Thoracic aorta (tissue), 2 donors: ENCODE measurements at regions not wholly inside any gene's neighbourhood (a gene's known extent, or its start where the extent isn't known, plus 50 kb on each side); places are given as distances from the start of the nearest gene placed in this dataset.

Source experiments
- ATAC-seq: fragments of 150-250 bp; one replicate; pipeline ENCODE4 v1.8.0; 2017; ENCODE audit warnings: low read depth; ENCODE audit not compliant: insufficient number of reproducible peaks, low FRiP score
- DNase-seq: peaks from one replicate; pipeline ENCODE4 v3.0.0-alpha.2; 2020; ENCODE audit warnings: low spot score
- H3K27ac ChIP-seq, 2 donors: fragments of 200-600 bp; sonication (generic); 1 replicate in 1 of 2; 2 replicates in 1 of 2; pipeline ENCODE4 v1.5.1; 2016; ENCODE audit warnings: mild to moderate bottlenecking in 2 of 2, moderate library complexity in 2 of 2
- H3K27me3 ChIP-seq: fragments of 200-600 bp; sonication (generic); replicated peaks from 2 replicates; pipeline ENCODE4 v1.6.0; 2016; ENCODE audit warnings: mild to moderate bottlenecking; ENCODE audit not compliant: insufficient read depth
- H3K36me3 ChIP-seq: fragments of 200-600 bp; sonication (generic); one replicate; pipeline ENCODE4 v1.5.1; 2016
- H3K4me1 ChIP-seq, 2 donors: fragments of 200-600 bp; sonication (generic); 1 replicate in 1 of 2; 2 replicates in 1 of 2; pipeline versions ENCODE4 v1.5.1 to v1.6.0; 2016; ENCODE audit warnings: low read depth in 2 of 2, mild to moderate bottlenecking in 1 of 2; ENCODE audit not compliant: control insufficient read depth in 1 of 2
- H3K4me3 ChIP-seq: fragments of 200-600 bp; sonication (generic); 2 replicates; pipeline ENCODE4 v1.5.1; 2016; ENCODE audit warnings: mild to moderate bottlenecking
- H3K9me3 ChIP-seq: fragments of 200-600 bp; sonication (generic); 2 replicates; pipeline ENCODE4 v1.5.1; 2016
- TF ChIP-seq, protein P1 (sequence below): fragments of 200-600 bp; sonication (generic); IDR thresholded peaks from one replicate; pipeline ENCODE4 v1.5.1; 2019; ENCODE audit warnings: antibody characterized with exemption

DNA sequence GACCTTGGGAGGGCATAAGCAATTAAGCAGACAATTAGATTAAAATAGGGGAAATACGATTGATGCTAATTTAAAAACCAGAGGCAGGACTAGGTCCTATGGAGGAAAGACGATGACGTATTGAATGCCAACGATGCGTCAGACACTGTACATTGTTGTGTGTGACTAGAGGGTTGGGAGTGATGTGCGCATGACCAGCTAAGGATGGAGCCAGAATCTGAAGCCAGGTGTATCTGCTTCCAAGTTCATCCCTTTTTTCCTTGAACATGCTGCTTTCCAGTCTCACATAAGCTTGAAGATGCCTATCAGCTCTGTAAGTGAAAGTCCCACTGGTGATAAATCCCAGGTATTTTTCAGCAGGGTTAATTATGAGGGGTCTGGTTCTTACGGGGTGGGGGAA is 576.2 kb downstream of the MATN1 start:
- Histone ChIP-seq H3K4me3 (no peak overlapping the region), H3K27me3 (no peaks in the 10 kb centered on the region), H3K9me3 (peaks cover 3% of the 10 kb centered on the region), H3K27ac (no peak overlapping the region), H3K36me3 (no peaks in the 10 kb centered on the region), H3K4me1 (no peaks in the 10 kb centered on the region)
- TF ChIP-seq, protein P1, sequence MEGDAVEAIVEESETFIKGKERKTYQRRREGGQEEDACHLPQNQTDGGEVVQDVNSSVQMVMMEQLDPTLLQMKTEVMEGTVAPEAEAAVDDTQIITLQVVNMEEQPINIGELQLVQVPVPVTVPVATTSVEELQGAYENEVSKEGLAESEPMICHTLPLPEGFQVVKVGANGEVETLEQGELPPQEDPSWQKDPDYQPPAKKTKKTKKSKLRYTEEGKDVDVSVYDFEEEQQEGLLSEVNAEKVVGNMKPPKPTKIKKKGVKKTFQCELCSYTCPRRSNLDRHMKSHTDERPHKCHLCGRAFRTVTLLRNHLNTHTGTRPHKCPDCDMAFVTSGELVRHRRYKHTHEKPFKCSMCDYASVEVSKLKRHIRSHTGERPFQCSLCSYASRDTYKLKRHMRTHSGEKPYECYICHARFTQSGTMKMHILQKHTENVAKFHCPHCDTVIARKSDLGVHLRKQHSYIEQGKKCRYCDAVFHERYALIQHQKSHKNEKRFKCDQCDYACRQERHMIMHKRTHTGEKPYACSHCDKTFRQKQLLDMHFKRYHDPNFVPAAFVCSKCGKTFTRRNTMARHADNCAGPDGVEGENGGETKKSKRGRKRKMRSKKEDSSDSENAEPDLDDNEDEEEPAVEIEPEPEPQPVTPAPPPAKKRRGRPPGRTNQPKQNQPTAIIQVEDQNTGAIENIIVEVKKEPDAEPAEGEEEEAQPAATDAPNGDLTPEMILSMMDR: no peak
- ATAC-seq: no peak
- DNase-seq: no peak

DNA sequence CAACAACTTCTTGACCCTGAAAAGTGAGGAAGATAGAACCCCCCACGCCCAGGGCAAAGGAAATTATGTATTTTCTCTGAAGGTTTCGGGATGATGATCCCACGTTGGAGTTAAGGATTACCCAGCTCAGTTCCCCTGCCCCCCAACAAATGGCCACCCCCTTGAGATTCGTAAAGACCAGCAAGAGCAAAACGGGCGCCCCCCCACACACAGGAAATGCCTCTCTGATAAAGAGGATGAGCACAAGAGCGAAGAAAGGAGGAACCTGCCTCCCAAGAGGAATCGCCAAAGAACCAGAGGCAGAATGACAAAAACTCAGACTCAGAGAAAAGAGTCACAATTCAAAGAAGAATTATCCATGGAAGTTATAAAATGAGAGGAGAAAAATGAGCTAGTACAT is 576.9 kb downstream of the MATN1 start:
- TF ChIP-seq, protein P1: no peak
- Histone ChIP-seq H3K9me3 (peaks cover 3% of the 10 kb centered on the region), H3K4me1 (no peaks in the 10 kb centered on the region), H3K27ac (no peak overlapping the region), H3K36me3 (no peaks in the 10 kb centered on the region), H3K4me3 (no peak overlapping the region), H3K27me3 (no peaks in the 10 kb centered on the region)
- no peak for DNase-seq
- ATAC-seq: no peak

DNA sequence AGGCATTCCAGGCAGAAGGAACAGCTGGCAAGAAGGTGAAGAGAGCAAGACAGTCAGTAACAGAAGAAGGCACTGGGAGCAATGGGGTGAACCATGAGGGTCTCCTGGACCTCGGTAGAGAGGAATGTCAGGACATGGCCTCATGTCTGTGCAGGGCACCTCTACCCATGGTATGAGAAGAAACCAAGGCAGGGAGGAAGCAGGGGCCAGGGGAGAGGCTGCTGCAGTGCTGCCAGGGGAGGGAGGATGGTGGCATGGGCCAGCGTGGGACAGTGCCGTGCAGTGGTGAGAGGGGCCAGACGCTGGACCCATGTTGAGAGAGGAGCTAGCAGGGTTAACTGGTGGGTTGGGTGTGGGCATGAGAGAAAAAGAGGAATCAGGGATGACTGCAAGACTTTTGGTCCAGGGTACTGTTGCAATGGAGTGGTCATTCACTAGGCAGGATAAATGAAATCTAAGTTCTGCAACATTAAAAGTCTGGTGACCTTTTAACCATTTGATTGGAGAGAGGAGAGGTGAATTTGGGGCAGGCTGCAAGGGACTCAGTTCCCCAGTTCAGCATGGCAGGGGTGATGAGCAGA is 577.6 kb downstream of the MATN1 start:
- ATAC-seq: no peak

DNA sequence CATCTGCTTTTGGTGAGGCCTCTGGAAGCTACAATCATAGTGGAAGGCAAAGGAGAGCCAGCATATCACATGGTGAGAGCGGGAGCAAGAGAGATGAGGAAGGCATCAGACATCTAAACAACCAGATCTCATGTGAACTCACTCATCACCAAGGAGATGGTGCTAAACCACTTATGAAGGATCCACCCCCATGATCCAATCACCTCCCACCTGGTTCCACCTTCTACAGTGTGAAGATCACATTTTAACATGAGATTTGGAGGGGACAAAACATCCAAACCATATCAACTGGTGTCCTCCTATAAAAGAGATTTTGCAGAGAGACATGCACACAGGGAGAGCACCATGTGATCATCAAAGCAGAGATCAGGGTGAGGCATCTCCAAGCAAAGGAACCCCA is 578.6 kb downstream of the MATN1 start:
- ATAC-seq: no peak

More for the DNA sequence above, 577.6 kb downstream of the MATN1 start:
- no peak for DNase-seq
- no peaks in the 10 kb centered on the region for H3K9me3 ChIP-seq
- H3K4me1 ChIP-seq: no peaks in the 10 kb centered on the region
- H3K27ac ChIP-seq: no peak overlapping the region
- no peaks in the 10 kb centered on the region for H3K36me3 ChIP-seq
- H3K27me3 ChIP-seq: no peaks in the 10 kb centered on the region
- H3K4me3 ChIP-seq: no peak overlapping the region
- TF ChIP-seq, protein P1: no peak

DNA sequence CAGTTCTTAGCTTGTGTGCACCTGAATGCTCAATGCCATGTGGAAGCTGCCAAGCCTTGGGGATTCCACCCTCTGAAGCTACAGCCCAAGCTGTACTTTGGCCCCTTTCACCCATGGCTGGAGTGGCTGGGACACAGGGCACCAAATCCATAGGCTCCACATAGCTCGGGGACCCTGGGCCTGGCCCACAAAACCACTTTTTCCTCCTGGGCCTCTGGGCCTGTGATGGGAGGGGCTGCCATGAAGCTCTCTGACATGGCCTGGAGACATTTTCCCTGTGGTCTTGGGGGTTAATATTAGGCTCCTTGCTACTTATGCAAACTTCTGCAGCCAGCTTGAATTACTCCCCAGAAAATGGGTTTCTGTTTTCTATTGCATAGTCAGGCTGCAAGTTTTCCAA is 579.9 kb downstream of the MATN1 start:
- ATAC-seq: no peak
- no peak overlapping the region for H3K27ac ChIP-seq
- DNase-seq: no peak
- no peaks in the 10 kb centered on the region for H3K36me3 ChIP-seq
- no peaks in the 10 kb centered on the region for H3K27me3 ChIP-seq
- H3K4me1 ChIP-seq: no peaks in the 10 kb centered on the region
- H3K4me3 ChIP-seq: no peak overlapping the region
- TF ChIP-seq, protein P1: no peak
- no peaks in the 10 kb centered on the region for H3K9me3 ChIP-seq

More for the DNA sequence above, 578.6 kb downstream of the MATN1 start:
- Histone ChIP-seq H3K9me3 (no peaks in the 10 kb centered on the region), H3K27ac (no peak overlapping the region), H3K36me3 (no peaks in the 10 kb centered on the region), H3K27me3 (no peaks in the 10 kb centered on the region), H3K4me1 (no peaks in the 10 kb centered on the region), H3K4me3 (no peak overlapping the region)
- TF ChIP-seq, protein P1: no peak
- DNase-seq: no peak
